Keratinocyte (primary cell): ENCODE measurements at regions not wholly inside any gene's neighbourhood (a gene's known extent, or its start where the extent isn't known, plus 50 kb on each side); places are given as distances from the start of the nearest gene placed in this dataset.

Source experiments
- CTCF ChIP-seq, 3 experiments: IDR thresholded peaks in 1 of 3; conservative IDR thresholded peaks in 1 of 3; optimal IDR thresholded peaks in 1 of 3; 2 replicates in 2 of 3; 3 replicates in 1 of 3; pipeline versions ENCODE3 to v1.5.1; 2011; ENCODE audit warnings: low read length in 3 of 3, mild to moderate bottlenecking in 3 of 3, moderate library complexity in 2 of 3, control low read depth in 1 of 3, inconsistent platforms in 1 of 3; ENCODE audit not compliant: insufficient read depth in 2 of 3; ENCODE audit errors: extremely low read depth in 1 of 3
- EZH2 ChIP-seq: IDR thresholded peaks from one replicate; pipeline ENCODE4 v1.6.1; 2012; ENCODE audit warnings: inconsistent platforms, mild to moderate bottlenecking, low read length, moderate library complexity

- TF ChIP-seq EZH2 (no peak), CTCF (optimal IDR thresholded peaks at IDR 0.05 in 1 of 3, IDR thresholded peaks at IDR 0.05 in 1 of 3, conservative IDR thresholded peaks at IDR 0.05 in 1 of 3; ENCODE audit: extremely low read depth in 1 of 3, insufficient read depth in 2 of 3, low read length in 3 of 3) (no peak)
Observed at GRCh38 chr9:71620331-71620730, 148.0 kb downstream of the CEMIP2 start.
